ENCODE measurements at regions not wholly inside any gene's neighbourhood (a gene's known extent, or its start where the extent isn't known, plus 50 kb on each side); places are given as distances from the start of the nearest gene placed in this dataset.

DNA sequence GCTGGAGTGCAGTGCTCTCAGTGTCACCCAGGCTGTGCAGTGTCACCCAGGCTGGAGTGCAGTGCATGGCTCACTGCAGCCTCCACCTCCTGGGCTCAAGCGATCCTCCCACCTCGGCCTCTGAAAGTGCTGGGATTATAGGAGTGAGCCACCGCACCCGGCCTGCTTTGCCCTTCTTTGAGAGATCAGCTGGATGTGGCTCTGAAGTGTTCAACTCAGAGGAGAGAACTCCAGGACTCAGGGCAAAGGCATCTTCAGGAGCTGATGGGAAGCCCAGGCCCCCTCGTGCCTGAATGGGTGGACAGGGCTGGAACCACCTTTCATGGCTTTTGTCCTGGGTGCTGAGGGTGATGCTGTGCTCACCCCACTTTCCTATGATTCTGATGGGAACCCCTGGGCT lies 52.0 kb upstream of the HAAO start:
- H3K4me1 ChIP-seq (ENCODE audit: insufficient read depth): no peaks in the 10 kb centered on the region
- Mint-ChIP-seq H3K36me3 (ENCODE audit: low read depth) (no peaks in the 10 kb centered on the region), H3K9me3 (no peaks in the 10 kb centered on the region), H3K27me3 (ENCODE audit: insufficient read depth, low read depth, poor library complexity) (peaks cover 2% of the 10 kb centered on the region), H3K27ac (no peak overlapping the region), H3K4me1 (peaks cover 2% of the 10 kb centered on the region; the same call in 2 of the 3 replicates), H3K4me3 (no peak overlapping the region)
- no peak for ATAC-seq
- DNase-seq (ENCODE audit: low spot score): no peak
- no peak overlapping the region for H2AFZ ChIP-seq
- no peaks in the 10 kb centered on the region for H3K27me3 ChIP-seq (ENCODE audit: insufficient read depth)
- no peaks in the 10 kb centered on the region for H3K36me3 ChIP-seq (ENCODE audit: insufficient read depth)
- no peaks in the 10 kb centered on the region for H3K9me2 ChIP-seq (ENCODE audit: insufficient read depth)
- no peaks in the 10 kb centered on the region for H3F3A ChIP-seq (replicated peaks; ENCODE audit: low read depth)
- no peaks in the 10 kb centered on the region for H3K79me2 ChIP-seq (replicated peaks; ENCODE audit: insufficient read depth)
- no peaks in the 10 kb centered on the region for H4K20me1 ChIP-seq (replicated peaks; ENCODE audit: insufficient read depth)
- H3K27ac ChIP-seq (ENCODE audit: low read depth): no peak overlapping the region
- TF ChIP-seq ZNF331 (CRISPR knock-in tag; IDR thresholded peaks at IDR 0.05; ENCODE audit: low read depth) (no peak), JUNB (IDR thresholded peaks at IDR 0.05; ENCODE audit: unreplicated experiment) (no peak), STAT1 (IDR thresholded peaks at IDR 0.05; ENCODE audit: unreplicated experiment) (no peak), ZNF114 (CRISPR knock-in tag; IDR thresholded peaks at IDR 0.05) (no peak), CREB1 (CRISPR knock-in tag; IDR thresholded peaks at IDR 0.05; ENCODE audit: low read depth) (no peak), EZH2phosphoT487 (IDR thresholded peaks at IDR 0.05; ENCODE audit: unreplicated experiment) (no peak), NANOG (IDR thresholded peaks at IDR 0.05; ENCODE audit: borderline replicate concordance) (no peak), POLR2AphosphoS5 (IDR thresholded peaks at IDR 0.05; ENCODE audit: low read depth) (no peak)
- TF ChIP-seq, protein P1, sequence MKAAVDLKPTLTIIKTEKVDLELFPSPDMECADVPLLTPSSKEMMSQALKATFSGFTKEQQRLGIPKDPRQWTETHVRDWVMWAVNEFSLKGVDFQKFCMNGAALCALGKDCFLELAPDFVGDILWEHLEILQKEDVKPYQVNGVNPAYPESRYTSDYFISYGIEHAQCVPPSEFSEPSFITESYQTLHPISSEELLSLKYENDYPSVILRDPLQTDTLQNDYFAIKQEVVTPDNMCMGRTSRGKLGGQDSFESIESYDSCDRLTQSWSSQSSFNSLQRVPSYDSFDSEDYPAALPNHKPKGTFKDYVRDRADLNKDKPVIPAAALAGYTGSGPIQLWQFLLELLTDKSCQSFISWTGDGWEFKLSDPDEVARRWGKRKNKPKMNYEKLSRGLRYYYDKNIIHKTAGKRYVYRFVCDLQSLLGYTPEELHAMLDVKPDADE (IDR thresholded peaks at IDR 0.05): no peak
- TF ChIP-seq, protein P2, sequence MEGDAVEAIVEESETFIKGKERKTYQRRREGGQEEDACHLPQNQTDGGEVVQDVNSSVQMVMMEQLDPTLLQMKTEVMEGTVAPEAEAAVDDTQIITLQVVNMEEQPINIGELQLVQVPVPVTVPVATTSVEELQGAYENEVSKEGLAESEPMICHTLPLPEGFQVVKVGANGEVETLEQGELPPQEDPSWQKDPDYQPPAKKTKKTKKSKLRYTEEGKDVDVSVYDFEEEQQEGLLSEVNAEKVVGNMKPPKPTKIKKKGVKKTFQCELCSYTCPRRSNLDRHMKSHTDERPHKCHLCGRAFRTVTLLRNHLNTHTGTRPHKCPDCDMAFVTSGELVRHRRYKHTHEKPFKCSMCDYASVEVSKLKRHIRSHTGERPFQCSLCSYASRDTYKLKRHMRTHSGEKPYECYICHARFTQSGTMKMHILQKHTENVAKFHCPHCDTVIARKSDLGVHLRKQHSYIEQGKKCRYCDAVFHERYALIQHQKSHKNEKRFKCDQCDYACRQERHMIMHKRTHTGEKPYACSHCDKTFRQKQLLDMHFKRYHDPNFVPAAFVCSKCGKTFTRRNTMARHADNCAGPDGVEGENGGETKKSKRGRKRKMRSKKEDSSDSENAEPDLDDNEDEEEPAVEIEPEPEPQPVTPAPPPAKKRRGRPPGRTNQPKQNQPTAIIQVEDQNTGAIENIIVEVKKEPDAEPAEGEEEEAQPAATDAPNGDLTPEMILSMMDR (conservative IDR thresholded peaks at IDR 0.05; ENCODE audit: low read depth in 2 of 2): no peak
- TF ChIP-seq, protein P3, sequence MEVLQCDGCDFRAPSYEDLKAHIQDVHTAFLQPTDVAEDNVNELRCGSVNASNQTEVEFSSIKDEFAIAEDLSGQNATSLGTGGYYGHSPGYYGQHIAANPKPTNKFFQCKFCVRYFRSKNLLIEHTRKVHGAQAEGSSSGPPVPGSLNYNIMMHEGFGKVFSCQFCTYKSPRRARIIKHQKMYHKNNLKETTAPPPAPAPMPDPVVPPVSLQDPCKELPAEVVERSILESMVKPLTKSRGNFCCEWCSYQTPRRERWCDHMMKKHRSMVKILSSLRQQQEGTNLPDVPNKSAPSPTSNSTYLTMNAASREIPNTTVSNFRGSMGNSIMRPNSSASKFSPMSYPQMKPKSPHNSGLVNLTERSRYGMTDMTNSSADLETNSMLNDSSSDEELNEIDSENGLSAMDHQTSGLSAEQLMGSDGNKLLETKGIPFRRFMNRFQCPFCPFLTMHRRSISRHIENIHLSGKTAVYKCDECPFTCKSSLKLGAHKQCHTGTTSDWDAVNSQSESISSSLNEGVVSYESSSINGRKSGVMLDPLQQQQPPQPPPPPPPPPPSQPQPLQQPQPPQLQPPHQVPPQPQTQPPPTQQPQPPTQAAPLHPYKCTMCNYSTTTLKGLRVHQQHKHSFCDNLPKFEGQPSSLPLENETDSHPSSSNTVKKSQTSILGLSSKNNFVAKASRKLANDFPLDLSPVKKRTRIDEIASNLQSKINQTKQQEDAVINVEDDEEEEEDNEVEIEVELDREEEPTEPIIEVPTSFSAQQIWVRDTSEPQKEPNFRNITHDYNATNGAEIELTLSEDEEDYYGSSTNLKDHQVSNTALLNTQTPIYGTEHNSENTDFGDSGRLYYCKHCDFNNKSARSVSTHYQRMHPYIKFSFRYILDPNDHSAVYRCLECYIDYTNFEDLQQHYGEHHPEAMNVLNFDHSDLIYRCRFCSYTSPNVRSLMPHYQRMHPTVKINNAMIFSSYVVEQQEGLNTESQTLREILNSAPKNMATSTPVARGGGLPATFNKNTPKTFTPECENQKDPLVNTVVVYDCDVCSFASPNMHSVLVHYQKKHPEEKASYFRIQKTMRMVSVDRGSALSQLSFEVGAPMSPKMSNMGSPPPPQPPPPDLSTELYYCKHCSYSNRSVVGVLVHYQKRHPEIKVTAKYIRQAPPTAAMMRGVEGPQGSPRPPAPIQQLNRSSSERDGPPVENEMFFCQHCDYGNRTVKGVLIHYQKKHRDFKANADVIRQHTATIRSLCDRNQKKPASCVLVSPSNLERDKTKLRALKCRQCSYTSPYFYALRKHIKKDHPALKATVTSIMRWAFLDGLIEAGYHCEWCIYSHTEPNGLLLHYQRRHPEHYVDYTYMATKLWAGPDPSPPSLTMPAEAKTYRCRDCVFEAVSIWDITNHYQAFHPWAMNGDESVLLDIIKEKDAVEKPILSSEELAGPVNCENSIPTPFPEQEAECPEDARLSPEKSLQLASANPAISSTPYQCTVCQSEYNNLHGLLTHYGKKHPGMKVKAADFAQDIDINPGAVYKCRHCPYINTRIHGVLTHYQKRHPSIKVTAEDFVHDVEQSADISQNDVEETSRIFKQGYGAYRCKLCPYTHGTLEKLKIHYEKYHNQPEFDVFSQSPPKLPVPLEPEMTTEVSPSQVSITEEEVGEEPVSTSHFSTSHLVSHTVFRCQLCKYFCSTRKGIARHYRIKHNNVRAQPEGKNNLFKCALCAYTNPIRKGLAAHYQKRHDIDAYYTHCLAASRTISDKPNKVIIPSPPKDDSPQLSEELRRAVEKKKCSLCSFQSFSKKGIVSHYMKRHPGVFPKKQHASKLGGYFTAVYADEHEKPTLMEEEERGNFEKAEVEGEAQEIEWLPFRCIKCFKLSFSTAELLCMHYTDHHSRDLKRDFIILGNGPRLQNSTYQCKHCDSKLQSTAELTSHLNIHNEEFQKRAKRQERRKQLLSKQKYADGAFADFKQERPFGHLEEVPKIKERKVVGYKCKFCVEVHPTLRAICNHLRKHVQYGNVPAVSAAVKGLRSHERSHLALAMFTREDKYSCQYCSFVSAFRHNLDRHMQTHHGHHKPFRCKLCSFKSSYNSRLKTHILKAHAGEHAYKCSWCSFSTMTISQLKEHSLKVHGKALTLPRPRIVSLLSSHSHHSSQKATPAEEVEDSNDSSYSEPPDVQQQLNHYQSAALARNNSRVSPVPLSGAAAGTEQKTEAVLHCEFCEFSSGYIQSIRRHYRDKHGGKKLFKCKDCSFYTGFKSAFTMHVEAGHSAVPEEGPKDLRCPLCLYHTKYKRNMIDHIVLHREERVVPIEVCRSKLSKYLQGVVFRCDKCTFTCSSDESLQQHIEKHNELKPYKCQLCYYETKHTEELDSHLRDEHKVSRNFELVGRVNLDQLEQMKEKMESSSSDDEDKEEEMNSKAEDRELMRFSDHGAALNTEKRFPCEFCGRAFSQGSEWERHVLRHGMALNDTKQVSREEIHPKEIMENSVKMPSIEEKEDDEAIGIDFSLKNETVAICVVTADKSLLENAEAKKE (CRISPR knock-in tag; IDR thresholded peaks at IDR 0.05): no peak
- TF ChIP-seq, protein P4, sequence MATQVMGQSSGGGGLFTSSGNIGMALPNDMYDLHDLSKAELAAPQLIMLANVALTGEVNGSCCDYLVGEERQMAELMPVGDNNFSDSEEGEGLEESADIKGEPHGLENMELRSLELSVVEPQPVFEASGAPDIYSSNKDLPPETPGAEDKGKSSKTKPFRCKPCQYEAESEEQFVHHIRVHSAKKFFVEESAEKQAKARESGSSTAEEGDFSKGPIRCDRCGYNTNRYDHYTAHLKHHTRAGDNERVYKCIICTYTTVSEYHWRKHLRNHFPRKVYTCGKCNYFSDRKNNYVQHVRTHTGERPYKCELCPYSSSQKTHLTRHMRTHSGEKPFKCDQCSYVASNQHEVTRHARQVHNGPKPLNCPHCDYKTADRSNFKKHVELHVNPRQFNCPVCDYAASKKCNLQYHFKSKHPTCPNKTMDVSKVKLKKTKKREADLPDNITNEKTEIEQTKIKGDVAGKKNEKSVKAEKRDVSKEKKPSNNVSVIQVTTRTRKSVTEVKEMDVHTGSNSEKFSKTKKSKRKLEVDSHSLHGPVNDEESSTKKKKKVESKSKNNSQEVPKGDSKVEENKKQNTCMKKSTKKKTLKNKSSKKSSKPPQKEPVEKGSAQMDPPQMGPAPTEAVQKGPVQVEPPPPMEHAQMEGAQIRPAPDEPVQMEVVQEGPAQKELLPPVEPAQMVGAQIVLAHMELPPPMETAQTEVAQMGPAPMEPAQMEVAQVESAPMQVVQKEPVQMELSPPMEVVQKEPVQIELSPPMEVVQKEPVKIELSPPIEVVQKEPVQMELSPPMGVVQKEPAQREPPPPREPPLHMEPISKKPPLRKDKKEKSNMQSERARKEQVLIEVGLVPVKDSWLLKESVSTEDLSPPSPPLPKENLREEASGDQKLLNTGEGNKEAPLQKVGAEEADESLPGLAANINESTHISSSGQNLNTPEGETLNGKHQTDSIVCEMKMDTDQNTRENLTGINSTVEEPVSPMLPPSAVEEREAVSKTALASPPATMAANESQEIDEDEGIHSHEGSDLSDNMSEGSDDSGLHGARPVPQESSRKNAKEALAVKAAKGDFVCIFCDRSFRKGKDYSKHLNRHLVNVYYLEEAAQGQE (IDR thresholded peaks at IDR 0.05; ENCODE audit: unreplicated experiment): no peak
- no peak overlapping the region for H3K4me3 ChIP-seq
- no peak overlapping the region for H3K4me2 ChIP-seq

Data from GM23338 (cell line).